SH-SY5Y (cell line): ENCODE measurements at regions not wholly inside any gene's neighbourhood (a gene's known extent, or its start where the extent isn't known, plus 50 kb on each side); places are given as distances from the start of the nearest gene placed in this dataset.

Source experiments
- GATA2 ChIP-seq: IDR thresholded peaks from 2 replicates; pipeline ENCODE4 v1.6.1; 2011; ENCODE audit warnings: mild to moderate bottlenecking, low read depth, low read length
- GATA3 ChIP-seq: IDR thresholded peaks from 2 replicates; pipeline ENCODE4 v1.6.1; 2011; ENCODE audit warnings: low read depth, mild to moderate bottlenecking, low read length, moderate library complexity

DNA sequence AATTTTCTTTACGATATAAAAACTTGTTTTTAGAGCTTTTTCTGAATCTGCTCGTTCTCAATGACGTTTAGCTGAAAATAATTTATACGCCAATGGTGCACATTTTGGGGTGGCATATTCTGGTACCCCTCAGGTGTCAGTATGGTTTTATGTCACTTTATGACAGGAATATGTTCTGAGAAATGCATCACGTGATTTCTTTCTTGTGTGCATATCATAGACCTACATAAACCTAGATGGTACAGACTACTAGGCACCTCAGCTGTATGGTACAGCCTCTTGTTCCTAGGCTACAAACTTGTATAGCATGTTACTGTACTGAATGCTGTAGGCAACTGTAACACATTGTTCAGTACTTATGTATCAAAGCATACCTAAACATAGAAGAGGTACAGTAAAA, 68.2 kb downstream of the TMEM17 start:
- TF ChIP-seq GATA3 (no peak), GATA2 (no peak)
